ENCODE measurements at regions not wholly inside any gene's neighbourhood (a gene's known extent, or its start where the extent isn't known, plus 50 kb on each side); places are given as distances from the start of the nearest gene placed in this dataset.
"Not testable (repeated sequence)": the region's sequence is repeated elsewhere in the genome, so short reads cannot be mapped to it uniquely, and the experiment has no call there.

DNA sequence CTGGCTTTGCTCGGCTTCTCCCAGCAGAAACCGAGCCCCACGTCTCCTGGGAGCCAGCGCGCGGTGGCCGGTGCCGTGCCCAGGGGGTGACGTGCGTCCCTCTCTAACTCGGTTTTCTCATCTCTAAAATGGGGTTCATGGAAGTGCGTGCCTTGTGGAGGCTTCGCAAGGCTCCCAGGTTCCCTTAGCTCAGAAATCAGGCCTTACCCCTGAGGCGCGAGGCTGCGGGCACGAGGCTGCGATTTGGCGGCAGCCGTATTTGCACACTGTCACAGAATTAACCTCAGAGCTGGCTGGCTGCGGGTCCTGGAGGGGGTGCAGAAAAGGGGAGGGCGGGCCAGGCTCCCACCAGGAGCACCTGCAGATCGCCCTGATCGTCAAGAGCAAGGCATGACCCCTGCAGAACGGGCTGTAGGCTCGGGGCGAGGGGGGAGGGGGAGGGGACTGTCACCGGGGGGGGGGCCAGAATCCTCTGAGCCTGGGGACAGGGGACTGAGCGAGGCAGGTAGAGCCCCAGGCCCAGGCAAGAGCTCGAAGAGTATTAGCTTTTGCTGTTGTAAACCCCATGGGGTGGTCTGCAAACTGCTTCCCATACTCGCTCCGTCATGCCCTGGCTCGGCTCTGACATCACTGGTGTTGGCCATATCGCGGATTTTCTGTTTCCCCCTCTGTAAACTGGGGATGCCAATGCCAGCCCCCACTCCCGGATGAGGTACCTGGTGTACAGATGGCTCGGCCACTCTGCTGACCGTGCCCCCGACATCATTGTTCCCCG is 62.2 kb downstream of the CCNE1 start:
- Histone ChIP-seq H2AFZ (no peak overlapping the region), H3K4me3 (peak overlapping the region; percentile 57; the same call in 1 of the 2 replicates), H3K27ac (no peak overlapping the region), H4K20me1 (ENCODE audit: insufficient read depth) (no peaks in the 10 kb centered on the region), H3K4me1 (replicated peaks; ENCODE audit: insufficient read depth) (peaks cover 21% of the 10 kb centered on the region), H3K79me2 (ENCODE audit: low read depth) (no peaks in the 10 kb centered on the region), H3K4me2 (peak overlapping the region; percentile 84), H3K27me3 (ENCODE audit: insufficient read depth, low read depth) (no peaks in the 10 kb centered on the region), H3K9me2 (ENCODE audit: insufficient read depth) (no peaks in the 10 kb centered on the region), H3F3A (ENCODE audit: insufficient read depth, low read depth) (peaks cover 10% of the 10 kb centered on the region; the same call in 1 of the 2 replicates), H3K36me3 (ENCODE audit: low read depth) (no peaks in the 10 kb centered on the region), H3K9me3 (ENCODE audit: insufficient read depth, low read depth) (no peaks in the 10 kb centered on the region)
- POLR2A ChIA-PET (ENCODE audit: unreplicated experiment), result no interaction called here
- CTCF ChIA-PET, result interaction anchor here (0.6 to 0.7 kb wide), 2 partner anchors 46 to 239 kb away, joined by 4 to 5 read pairs; no protein-coding TSS in a partner anchor
- DNase-seq, result no peak
- no TSS peak for BruUV-seq (replicated peaks)
- intact Hi-C loops (cut with micrococcal nuclease; ENCODE audit: unreplicated experiment), result loop anchor here (1.0 kb wide), 2 partner anchors 103 to 144 kb away; no protein-coding TSS in a partner anchor
- TF ChIP-seq EZH2 (IDR thresholded peaks at IDR 0.05; ENCODE audit: low read depth), result no peak
- TF ChIP-seq, protein P1, sequence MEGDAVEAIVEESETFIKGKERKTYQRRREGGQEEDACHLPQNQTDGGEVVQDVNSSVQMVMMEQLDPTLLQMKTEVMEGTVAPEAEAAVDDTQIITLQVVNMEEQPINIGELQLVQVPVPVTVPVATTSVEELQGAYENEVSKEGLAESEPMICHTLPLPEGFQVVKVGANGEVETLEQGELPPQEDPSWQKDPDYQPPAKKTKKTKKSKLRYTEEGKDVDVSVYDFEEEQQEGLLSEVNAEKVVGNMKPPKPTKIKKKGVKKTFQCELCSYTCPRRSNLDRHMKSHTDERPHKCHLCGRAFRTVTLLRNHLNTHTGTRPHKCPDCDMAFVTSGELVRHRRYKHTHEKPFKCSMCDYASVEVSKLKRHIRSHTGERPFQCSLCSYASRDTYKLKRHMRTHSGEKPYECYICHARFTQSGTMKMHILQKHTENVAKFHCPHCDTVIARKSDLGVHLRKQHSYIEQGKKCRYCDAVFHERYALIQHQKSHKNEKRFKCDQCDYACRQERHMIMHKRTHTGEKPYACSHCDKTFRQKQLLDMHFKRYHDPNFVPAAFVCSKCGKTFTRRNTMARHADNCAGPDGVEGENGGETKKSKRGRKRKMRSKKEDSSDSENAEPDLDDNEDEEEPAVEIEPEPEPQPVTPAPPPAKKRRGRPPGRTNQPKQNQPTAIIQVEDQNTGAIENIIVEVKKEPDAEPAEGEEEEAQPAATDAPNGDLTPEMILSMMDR (conservative IDR thresholded peaks at IDR 0.05), result peak; percentile 43

DNA sequence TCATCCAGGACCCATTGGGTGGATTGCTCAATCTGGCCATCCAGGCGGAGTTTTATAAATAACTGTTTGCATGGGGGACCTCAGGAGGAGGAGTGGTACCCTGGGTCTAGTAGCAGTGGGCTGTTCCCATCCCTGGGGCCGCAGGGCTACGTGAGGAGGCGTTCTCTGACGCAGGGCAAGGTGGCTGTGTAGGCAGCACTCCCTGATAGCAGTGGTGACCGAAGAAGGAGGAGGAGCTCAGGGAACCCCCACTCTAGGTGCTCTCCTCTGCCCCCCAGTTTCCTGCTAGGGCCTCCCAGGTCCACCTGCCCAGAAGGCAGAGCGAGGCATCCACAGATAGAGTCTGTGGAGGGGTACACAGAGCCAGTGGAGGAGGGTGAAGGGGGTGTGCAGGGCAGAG is 64.1 kb downstream of the CCNE1 start:
- no peak for DNase-seq
- H3K79me2 ChIP-seq (ENCODE audit: low read depth), result no peaks in the 10 kb centered on the region
- no peak overlapping the region for H3K27ac ChIP-seq
- no peaks in the 10 kb centered on the region for H3K36me3 ChIP-seq (ENCODE audit: low read depth)
- intact Hi-C loops (cut with micrococcal nuclease; ENCODE audit: unreplicated experiment), result loop anchor here (5.0 kb wide), 1 partner anchor 776 kb away; no protein-coding TSS in a partner anchor
- H3K9me3 ChIP-seq (ENCODE audit: insufficient read depth, low read depth), result no peaks in the 10 kb centered on the region
- CTCF ChIA-PET, result no interaction called here
- H3K9me2 ChIP-seq (ENCODE audit: insufficient read depth), result no peaks in the 10 kb centered on the region
- H2AFZ ChIP-seq, result no peak overlapping the region
- H3K27me3 ChIP-seq (ENCODE audit: insufficient read depth, low read depth), result peaks cover 13% of the 10 kb centered on the region
- H3K4me1 ChIP-seq (replicated peaks; ENCODE audit: insufficient read depth), result peaks cover 18% of the 10 kb centered on the region
- peaks cover 7% of the 10 kb centered on the region; the same call in 1 of the 2 replicates for H3F3A ChIP-seq (ENCODE audit: insufficient read depth, low read depth)
- H3K4me2 ChIP-seq, result no peak overlapping the region
- no TSS peak for BruUV-seq (replicated peaks)
- POLR2A ChIA-PET (ENCODE audit: unreplicated experiment), result interaction anchor here (0.7 kb wide), 1 partner anchor 161 kb away, joined by 4 read pairs; the partner anchor contains the start of gene C19orf12
- TF ChIP-seq, protein P1 (conservative IDR thresholded peaks at IDR 0.05), result no peak
- TF ChIP-seq EZH2 (IDR thresholded peaks at IDR 0.05; ENCODE audit: low read depth), result no peak
- H3K4me3 ChIP-seq, result no peak overlapping the region
- no peaks in the 10 kb centered on the region for H4K20me1 ChIP-seq (ENCODE audit: insufficient read depth)

DNA sequence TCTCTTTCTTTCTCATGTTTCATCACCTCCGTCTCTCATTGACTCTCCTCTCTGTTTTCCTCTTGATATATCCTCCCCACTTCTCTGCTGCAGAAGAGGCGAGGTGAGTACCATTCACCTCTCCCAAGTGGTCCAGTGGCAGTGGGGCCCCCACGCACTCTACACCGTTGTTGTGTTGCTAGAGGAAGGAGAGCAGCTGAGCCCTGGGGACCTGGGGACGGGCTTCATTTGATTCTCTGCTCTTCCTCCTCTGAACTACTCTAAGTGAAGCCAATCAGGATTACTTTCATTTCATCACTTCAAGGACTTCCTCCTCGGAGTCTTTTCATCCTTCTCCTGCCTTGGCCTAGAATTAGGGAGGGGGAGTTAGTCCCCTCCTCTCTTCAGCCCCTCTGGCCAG is 64.6 kb downstream of the CCNE1 start:
- H3K27me3 ChIP-seq (ENCODE audit: insufficient read depth, low read depth), result peaks cover 17% of the 10 kb centered on the region
- no peak overlapping the region for H2AFZ ChIP-seq
- peaks cover 3% of the 10 kb centered on the region; the same call in 1 of the 2 replicates for H3F3A ChIP-seq (ENCODE audit: insufficient read depth, low read depth)
- H3K27ac ChIP-seq, result no peak overlapping the region
- POLR2A ChIA-PET (ENCODE audit: unreplicated experiment), result no interaction called here
- peaks cover 13% of the 10 kb centered on the region for H3K4me1 ChIP-seq (replicated peaks; ENCODE audit: insufficient read depth)
- intact Hi-C loops (cut with micrococcal nuclease; ENCODE audit: unreplicated experiment), result loop anchor here (5.0 kb wide), 1 partner anchor 776 kb away; no protein-coding TSS in a partner anchor
- H3K36me3 ChIP-seq (ENCODE audit: low read depth), result no peaks in the 10 kb centered on the region
- no TSS peak for BruUV-seq (replicated peaks)
- TF ChIP-seq, protein P1 (conservative IDR thresholded peaks at IDR 0.05), result no peak
- TF ChIP-seq EZH2 (IDR thresholded peaks at IDR 0.05; ENCODE audit: low read depth), result no peak
- no peaks in the 10 kb centered on the region for H4K20me1 ChIP-seq (ENCODE audit: insufficient read depth)
- H3K79me2 ChIP-seq (ENCODE audit: low read depth), result no peaks in the 10 kb centered on the region
- H3K9me3 ChIP-seq (ENCODE audit: insufficient read depth, low read depth), result no peaks in the 10 kb centered on the region
- no peak overlapping the region for H3K4me3 ChIP-seq
- peak overlapping the region; percentile 50; the same call in 1 of the 2 replicates for H3K4me2 ChIP-seq
- DNase-seq, result no peak
- CTCF ChIA-PET, result no interaction called here
- no peaks in the 10 kb centered on the region for H3K9me2 ChIP-seq (ENCODE audit: insufficient read depth)

DNA sequence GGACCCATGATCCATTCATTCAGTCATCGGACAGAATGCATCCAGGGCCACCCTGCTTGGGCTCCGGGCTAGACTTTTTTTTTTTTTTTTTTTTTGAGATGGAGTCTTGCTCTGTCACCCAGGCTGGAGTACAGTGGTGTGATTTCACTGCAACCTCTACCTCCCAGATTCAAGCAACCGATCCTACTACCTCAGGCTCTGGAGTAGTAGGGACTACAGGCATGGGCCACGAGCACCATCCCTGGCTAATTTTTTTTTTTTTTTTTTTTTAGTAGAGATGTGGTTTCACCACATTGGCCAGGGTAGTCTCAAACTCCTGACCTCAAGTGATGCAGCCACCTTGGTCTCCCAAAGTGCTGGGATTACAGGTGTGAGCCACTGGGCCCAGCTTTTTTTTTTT is 65.1 kb downstream of the CCNE1 start:
- H2AFZ ChIP-seq; POLR2A ChIA-PET (ENCODE audit: unreplicated experiment); H3K9me3 ChIP-seq (ENCODE audit: insufficient read depth, low read depth); DNase-seq; H3K79me2 ChIP-seq (ENCODE audit: low read depth); H3K27ac ChIP-seq; BruUV-seq (replicated peaks); H3K4me1 ChIP-seq (replicated peaks; ENCODE audit: insufficient read depth); CTCF ChIA-PET; H3K9me2 ChIP-seq (ENCODE audit: insufficient read depth); H3K4me3 ChIP-seq; H3F3A ChIP-seq (ENCODE audit: insufficient read depth, low read depth); H4K20me1 ChIP-seq (ENCODE audit: insufficient read depth); H3K36me3 ChIP-seq (ENCODE audit: low read depth): not testable (repeated sequence)
- peak overlapping the region; percentile 50; the same call in 1 of the 2 replicates for H3K4me2 ChIP-seq
- intact Hi-C loops (cut with micrococcal nuclease; ENCODE audit: unreplicated experiment), result loop anchor here (5.0 kb wide), 1 partner anchor 775 kb away; no protein-coding TSS in a partner anchor
- H3K27me3 ChIP-seq (ENCODE audit: insufficient read depth, low read depth), result peaks cover 20% of the 10 kb centered on the region

Data from PC-9 (cell line).